Stimulated activated CD4-positive, alpha-beta T cell treated with anti-CD3 and anti-CD28 coated beads, Interleukin-15, amount 100 ng/mL, for 1 hour (primary cell): ENCODE measurements at regions not wholly inside any gene's neighbourhood (a gene's known extent, or its start where the extent isn't known, plus 50 kb on each side); places are given as distances from the start of the nearest gene placed in this dataset.

Experiments
- DNase-seq, 2 donors: peaks; one replicate each; pipeline ENCODE4 v3.0.0-alpha.2; 2020; ENCODE audit warnings: low read depth in 1 of 2, low spot score in 1 of 2

DNA sequence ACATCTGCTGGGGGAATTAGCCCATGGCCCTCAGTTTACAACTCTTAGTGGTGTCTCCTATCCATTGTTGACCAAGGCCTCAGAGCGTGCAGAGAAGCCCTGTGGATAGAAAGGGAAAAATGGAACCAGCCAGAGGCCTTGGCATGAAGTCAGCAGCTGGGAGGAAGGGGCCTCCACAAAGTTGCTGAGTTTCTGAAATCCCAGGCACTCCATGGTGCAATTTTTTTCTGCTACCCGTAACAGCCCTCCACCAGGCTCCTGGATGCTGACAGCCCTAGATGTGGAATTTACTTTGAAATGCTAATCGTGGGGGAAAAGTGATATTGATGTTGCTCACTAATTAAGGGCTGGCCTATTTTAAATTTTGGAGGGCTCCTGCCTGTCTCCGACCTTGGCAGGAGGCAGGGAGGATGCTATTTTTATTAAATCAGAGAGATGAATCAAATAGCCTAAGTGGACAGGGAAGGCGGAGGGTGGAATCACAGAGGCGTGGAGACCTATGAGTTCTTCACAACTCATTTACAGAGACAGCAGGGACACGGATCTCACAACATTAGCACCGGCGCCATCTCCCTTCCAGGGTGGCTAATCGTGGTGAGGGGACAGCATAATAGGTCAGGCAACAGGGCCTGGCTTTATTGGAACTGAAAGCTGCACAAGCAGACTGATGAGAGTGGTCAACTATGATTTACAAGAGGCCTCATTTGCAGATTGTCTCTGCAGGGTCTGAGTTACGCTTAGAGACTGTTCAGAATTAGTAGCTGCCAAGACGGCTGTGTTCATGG is 99.8 kb upstream of the WSCD2 start:
- DNase-seq: no peak

DNA sequence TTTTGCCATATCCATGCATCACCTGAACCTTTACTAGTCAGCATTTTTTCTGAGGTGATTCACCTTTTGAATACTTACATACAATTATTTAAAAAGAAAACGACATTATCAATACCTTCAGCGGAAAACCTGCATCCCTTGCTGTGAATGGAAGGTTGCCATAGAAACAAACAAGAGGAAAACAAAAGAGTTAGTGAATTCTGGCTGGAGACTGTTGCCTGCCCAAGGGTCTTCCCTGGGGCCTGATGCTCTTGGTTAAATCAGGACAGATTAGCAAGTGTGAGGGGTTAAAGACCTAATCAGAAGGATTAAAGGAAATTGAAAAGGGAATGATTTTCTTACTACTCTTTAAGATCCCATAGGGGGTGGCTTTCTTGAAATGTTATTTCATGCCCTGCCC is 96.0 kb upstream of the WSCD2 start:
- DNase-seq: no peak

DNA sequence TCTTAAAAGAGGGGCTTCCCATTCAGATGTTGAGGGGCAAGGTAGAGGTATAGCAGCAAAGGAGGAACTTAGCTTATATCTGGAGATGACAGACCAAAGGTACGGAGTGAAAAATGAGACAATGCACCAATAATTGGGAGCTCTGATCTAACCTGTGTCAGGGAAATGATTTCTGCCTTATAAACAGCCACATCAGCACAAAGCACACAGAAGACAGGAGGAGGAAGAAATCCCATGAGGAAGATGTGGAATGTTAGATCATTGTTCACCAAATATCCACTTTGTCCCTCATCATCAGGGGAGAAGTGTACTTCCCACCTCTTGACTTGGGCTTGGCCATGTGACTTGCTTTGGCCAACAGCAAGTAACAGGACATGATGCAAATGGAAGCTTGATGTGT is 93.7 kb upstream of the WSCD2 start:
- DNase-seq: no peak

DNA sequence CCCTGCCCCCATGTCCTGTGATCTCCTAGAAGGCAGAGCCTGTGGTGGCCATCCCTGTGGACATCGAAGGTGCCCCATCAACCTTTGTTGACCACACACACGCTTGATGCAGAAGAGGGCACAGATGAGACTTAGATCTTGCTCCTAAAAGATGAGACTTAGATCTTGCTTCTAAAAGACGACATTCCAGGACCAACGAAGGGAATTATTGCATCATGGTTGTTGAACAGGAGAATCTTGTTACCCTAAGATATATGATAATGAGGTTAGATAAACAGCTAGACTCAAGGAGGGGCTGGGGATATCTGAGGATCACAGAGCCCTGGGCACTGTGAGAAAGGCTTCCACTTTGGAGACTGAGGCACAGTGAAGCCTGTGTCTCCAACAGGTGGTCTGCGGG is 91.1 kb upstream of the WSCD2 start:
- no peak for DNase-seq

DNA sequence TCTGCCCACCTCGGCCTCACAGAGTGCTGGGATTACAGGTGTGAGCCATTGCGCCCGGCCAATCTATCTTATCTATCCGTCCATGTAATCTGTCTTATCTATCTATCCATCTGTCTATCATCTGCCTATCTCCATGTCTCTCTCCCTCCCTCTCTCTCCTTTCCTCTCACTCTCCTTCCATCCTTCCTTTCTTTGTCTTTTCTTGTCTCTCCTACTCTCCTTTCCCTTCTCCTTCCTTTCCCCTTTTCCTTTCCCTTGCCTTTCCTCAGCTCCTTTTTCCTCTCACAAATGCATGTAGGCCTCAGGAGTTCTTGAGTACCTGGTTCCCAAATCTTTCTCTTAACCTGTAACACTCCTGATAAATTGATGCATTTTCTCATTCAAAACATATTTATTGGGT is 89.3 kb upstream of the WSCD2 start:
- DNase-seq: no peak

DNA sequence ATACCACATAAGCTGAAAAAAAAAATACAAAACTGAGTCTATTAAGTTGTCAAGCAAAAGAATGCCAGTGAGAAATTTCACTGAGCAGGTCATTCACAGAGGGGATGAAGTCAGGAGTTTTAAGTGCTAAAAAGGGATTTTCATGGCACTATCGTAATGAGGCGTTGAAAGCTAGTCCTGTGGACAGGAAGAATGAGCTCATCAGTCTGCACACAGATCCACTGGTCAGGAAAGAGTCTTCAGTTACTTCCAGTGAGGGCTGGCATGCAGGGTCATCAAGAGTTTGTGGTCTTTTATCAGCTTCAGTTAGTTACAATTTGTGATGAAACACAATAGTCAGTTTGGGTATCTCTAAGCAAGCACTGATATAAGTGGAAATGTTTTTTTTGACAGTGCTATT is 88.1 kb upstream of the WSCD2 start:
- no peak for DNase-seq

DNA sequence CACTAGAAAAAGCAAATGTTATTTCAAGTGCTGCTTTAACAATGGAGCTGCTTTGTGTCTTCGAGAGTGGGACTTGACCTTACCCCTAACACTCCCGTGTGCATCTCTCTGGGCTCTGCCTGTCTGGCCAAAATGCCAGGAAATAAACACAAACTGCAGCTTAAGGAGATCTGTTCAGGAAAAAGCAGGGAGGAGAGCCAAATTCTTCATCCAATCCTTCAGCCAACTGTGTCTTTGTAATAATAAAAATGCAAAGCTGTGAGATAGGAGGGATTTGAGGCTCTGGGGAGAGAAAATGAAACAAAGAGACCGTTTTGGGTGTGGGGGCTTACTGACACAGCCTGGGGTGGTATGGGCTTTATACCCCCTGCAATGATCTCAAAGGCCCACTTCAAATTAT is 85.8 kb upstream of the WSCD2 start:
- no peak for DNase-seq

DNA sequence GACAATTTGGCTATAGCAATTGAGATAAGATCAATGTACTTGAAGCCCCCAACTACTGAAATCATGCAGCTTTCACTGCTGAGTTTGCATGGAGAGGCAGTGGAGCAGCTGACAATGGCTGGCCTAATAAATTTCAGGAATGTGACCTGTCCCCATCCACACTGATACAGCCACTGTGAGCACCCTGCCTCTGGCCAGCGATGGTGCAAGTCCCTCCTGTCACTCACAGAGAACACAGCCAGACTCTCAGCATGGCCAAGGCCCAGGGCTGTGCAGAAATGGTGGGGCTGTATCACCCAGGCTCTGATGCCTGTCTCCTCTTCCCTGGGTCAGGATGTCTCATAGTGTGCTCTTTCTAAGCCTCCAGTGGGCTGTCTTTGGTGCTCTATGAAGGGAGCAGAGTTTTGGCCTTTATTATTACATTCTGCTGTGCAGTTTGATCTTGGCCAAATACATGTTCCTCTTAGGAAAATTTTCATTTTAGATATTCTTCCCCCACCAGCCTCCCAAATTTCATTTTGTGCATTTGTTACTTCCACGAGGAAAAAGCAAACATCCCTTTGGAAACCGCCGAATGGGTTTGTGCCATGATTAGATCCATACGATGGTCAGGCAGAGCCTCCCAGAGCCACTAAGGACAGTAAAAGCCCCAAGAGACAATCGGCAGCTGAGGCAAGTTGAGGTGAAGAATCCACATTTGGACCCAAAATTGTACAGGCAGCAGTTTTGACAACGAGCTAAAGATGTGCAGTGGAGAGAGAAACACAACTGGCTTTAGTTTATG is 85.1 kb upstream of the WSCD2 start:
- DNase-seq: no peak

DNA sequence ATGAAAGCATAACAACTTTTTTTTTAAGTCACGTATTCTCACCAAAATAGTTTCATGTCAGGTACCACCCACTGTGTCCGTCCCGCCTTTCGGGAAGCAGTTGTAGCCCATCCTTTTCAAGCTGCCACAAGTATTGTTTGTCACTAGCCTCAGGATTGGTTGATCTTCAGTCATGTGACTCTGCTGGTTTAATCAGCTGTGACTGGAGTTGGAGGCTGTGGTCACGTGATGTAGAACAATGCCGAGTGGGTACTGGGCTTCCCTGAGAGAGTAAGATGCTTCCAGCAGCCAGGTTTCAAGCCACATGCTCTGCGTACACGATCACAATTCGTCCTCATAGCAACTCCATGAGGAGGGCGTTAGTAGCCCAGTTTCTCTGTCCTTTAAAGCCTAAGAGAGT is 83.0 kb upstream of the WSCD2 start:
- no peak for DNase-seq

DNA sequence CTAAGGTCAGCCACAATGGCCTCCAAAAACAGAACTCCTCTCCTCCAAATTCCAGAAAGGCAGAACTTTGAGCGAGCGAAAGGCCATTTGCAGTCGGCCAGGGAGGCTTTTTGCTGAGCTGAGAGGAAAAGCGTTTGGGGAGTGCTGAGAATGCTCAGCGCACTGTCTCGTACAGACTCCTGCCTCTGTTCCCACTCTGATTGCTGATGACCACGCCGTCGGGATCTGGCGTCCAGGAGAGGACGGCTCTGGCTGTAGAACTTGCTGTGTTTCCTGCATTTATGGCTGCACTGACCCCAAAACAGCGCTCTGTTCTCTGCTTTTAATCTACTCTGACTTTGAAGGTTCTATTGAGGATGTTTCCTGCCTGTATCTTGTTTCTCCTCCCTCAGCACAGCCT is 82.4 kb upstream of the WSCD2 start:
- DNase-seq: no peak

DNA sequence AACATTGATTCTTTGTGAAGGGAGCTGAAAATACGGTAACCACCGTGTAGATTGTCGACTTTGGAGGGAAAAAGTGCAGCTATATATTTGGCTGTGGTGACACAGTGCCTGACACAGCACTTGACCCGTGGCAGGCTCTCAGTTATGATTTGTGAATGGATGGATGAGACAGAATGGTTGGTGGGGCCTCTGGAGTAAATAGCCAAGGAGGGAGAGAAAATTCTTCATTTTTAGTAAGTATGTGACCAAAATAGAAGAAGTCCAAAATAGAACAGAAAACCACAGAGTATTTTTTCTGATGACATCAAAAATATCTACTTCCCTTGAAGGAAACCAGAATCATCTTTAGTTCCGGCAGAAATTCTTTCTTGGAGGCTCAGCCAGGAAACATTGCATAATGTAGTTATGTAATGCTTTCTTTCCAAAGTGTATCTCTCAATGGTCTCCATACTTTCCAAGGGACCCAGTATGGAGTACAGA is 82.0 kb upstream of the WSCD2 start:
- no peak for DNase-seq

DNA sequence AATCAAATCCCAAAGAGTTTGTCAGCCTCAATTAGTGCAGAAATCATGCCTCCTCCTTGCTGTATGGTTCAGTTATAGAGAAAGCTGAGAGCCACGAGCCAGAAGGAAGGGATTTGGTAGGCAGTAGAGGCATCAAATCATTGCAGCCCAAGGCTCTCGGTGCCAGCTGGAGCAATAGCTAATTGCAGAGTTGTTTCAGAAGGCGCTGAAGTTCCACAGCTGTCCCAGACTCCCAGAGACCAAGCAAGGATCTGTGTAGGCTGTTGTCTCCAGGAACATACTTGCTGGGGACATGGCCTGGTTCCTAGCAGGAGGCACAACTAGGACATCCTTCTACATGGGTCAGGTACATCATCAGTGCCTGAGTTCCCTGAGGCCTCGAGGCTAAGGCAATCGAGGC is 80.4 kb upstream of the WSCD2 start:
- no peak for DNase-seq

DNA sequence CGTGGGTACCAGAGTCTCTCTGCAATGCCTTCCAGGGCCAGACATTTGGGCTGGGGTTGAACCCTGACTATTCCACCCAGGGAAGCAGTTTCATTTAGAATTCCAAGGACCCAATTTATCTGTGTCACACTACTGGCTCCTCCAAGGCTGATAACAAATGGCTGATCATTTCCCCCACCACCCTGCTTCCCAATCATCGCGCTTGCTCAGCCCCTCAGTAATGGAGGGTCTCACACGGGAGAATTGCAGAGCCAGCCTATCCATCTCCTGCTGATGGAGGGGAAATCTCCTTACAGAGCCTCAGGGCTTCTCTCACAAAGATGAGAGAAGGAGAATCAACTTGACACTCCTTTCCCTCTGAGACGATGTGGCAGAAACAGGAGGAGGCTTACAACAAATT is 78.4 kb upstream of the WSCD2 start:
- no peak for DNase-seq

DNA sequence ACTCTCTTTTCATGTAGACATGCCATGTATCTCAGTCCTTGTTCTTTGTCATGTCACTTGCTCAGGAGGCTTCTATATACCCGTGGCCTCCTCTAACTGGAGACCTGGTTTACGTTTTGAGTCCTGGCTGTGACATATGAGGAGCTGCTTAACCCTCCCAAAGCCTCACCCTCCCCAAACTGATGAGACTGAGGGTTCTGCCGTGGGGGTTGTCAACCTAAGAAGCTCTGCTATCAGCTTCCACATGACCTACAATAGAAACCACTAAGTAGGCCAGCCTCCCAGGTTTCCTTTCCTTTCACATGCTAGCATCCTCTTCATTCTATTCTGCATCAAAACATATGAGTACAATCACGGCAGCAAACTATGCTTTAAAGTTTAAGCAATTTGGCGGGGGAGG is 76.8 kb upstream of the WSCD2 start:
- no peak for DNase-seq

DNA sequence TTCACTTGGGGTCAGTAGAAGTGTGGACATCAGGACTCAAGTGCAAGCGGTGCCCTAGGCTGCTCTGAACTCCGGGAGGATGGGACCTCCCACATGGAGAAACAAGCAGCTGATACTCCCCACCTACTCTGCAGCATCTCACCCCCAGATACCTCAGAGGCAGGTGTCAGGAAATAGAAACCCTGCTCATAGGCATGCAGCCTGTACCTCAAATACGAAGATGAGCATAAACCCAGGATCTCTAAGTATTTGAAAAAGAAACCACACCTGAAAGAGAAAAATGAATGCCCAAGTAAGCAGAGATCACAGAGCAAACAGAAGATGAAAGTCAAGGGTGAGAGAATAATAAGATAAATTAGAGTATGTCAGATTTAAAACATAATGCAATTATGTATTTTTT is 75.6 kb upstream of the WSCD2 start:
- DNase-seq: no peak

DNA sequence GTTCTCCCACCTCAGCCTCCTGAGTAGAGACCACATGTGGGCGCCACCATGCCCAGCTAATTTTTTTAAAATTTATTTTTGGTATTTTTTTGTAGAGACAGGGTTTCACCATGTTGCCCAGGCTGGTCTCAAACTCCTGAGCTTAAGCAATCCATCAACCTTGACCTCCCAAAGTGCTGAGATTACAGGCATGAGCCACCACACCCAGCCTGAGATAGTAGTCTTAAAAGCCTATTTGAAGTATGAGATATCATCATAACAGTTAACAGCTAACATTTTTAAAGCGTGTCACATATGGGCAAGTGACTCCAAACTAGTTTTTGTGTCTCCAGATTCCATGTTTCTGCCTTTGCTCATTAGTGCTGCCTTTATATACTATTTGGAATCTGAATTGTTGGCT is 74.6 kb upstream of the WSCD2 start:
- no peak for DNase-seq

DNA sequence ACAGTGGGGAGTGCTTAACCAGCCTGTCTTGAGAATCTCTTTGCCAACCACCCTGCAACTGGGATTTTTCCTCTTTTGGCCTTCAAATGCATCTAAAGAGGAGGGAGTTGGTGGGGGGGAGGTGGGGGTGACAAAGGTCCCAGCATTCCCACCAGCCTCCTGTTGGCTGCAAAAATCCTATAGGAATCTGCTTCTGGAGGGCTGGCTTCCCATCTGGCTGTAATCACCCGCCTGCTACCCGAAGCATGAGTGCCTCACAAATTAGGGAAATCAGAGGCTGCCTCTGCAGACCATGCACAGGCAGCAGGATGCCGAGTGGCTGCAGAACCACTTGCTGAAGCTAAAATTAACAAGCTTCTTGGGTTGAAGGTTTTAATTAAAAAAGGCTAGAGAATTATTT is 73.9 kb upstream of the WSCD2 start:
- DNase-seq: no peak

DNA sequence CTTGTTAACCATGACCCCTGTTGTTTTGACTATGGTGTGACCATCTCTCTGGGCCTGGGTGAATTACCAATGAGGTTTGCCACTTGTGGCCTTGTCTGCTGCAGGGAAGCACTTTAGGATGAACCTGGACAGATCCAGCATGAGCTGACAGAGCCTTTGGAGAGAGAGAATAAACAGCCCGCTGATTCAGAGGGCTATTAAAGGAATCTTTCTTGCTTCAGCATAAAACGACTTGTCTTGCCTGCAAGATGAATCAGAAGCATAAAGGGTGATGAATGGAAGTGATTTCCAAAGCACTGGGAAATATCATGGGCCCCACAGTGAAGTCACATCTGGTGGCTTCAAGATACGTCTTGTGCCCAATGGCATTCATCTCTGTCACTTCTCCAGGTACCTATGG is 69.0 kb upstream of the WSCD2 start:
- DNase-seq: no peak

DNA sequence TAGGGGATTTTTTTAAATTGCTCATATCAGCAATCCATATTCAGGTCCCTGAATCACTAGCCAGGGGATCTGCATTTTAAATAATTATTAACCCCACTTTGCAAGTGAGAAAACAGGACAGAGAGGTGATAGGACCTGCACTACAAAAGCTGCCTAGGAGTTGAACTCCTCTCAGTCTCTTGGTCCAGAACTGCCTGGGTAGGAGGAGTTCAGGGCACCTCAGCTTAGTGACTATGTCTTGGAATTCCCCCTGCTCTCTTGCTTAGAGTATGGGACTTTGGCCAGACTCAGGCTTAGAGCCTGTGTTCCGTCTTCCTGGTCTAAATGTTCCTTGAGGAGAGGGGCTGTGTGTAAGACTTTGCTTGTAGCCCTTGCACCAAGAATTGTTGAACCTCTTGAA is 68.2 kb upstream of the WSCD2 start:
- DNase-seq: no peak

DNA sequence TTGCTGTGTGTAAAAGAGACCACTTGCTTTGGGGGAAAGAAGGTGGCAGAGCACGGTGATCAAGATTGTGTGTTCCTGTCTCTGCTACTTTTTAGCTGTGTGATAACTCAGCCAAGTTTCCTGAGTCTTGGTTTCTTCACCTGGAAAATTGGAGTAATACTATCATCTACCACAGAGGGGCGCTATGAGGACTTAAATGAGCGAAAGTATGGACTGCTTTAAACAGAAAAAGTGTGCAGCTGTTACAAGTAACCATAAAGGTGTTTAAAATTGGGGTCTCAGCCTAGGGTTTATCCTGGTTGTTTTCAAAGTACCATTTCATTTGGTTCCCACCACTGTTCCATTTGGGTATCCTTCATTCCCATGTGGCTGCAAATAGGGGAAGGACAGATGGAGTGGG is 65.9 kb upstream of the WSCD2 start:
- DNase-seq: no peak

DNA sequence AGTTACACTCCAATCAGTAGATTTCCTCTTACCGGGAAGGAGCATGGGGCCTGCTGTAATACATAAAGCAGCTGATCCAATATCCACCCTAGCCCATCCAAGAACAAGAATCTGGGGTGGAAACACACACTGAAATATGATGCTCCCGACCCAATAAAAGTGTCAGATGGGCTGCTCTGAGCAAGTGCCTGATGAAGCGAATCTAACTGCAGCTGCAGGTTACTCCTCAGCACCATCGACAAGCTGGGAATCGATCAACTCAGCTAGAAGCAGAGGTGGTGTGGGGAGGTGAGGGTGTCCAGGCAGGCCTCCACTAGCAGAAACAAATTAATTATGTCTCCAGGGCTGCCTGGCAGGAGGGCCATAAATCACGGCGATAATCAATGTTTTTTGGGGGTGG is 64.0 kb upstream of the WSCD2 start:
- DNase-seq: no peak
